Right ventricle myocardium superior (tissue), 1 donor: ENCODE measurements at regions not wholly inside any gene's neighbourhood (a gene's known extent, or its start where the extent isn't known, plus 50 kb on each side); places are given as distances from the start of the nearest gene placed in this dataset.
"Not testable (repeated sequence)": the region's sequence is repeated elsewhere in the genome, so short reads cannot be mapped to it uniquely, and the experiment has no call there.

Experiments used
- ATAC-seq: fragments of 200-7000 bp; cut with Tn5 transposase; one replicate; pipeline ENCODE4 v1.9.1; 2020; ENCODE audit warnings: mild to moderate bottlenecking; ENCODE audit not compliant: poor library complexity
- DNase-seq: peaks from one replicate; pipeline ENCODE4 v3.0.0-alpha.2; 2020
- intact Hi-C: fragments of 100-400 bp; cut with DNase I; formaldehyde crosslinking; loops from one replicate; pipeline ENCODE4 v1.11.2; 2022
- donor health status: DM: no; HTN: yes; CAD: no; lungs with severe emphysema.

DNA sequence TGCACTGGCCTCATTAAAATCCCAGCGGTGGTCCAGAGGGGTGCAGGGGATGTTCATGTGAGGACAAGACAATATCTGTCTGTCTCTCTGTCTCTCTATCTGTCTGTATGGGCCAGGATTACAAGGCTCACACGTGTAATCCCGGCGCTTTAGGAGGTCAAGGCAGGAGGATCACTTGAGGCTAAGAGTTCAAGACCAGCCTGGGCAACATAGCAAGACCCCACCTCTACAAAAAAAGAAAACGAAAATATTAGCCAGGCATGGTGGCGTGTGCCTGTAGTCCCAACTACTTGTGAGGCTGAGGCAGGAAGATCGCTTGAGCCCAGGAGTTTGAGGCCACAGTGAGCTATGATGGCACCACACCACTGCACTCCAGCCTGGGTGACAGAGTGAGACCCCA, 117.1 kb downstream of the PHETA1 start:
- DNase-seq (no peak), ATAC-seq (no peak)
- intact Hi-C loops = no loop called here

- no peak for ATAC-seq
- intact Hi-C loops = no loop called here
- DNase-seq = no peak
These were observed 117.7 kb downstream of the PHETA1 start for GRCh38 chr12:111251058-111251730.

DNA sequence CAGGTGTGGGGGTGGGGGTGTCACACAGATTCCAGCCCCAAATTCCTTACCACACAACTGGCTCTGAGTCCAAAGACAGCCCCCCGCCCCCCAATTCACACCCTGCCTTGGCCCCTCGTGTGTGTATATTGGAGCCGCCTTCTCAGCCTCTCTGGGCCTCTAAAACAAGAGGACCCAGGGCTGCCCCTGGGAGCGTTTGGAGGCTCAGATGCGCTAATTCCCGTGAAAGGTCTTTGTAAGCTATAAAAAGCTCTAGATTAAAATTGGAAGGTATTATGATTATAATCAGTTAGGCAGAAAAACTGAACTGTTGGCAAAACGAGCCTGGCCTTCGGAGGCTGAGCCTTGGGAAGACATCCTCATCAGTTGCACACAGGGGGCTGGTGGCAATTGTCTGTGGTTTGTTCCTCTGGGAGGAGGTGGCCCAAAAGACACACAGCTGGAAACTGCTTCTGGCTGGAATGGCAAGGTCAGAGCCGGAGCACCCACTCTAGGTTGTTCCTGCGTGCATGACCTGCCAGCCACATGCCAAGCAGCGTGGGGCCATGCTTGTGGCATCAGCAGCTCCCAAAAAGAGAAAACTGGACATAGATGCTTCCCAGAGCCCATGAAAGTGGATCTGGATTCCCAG, 118.5 kb downstream of the PHETA1 start:
- ATAC-seq (no peak), DNase-seq (no peak)
- intact Hi-C loops = no loop called here

GRCh38 chr12:111249757-111250156, 119.1 kb downstream of the PHETA1 start:
- no peak for ATAC-seq
- intact Hi-C loops = no loop called here
- no peak for DNase-seq

DNA sequence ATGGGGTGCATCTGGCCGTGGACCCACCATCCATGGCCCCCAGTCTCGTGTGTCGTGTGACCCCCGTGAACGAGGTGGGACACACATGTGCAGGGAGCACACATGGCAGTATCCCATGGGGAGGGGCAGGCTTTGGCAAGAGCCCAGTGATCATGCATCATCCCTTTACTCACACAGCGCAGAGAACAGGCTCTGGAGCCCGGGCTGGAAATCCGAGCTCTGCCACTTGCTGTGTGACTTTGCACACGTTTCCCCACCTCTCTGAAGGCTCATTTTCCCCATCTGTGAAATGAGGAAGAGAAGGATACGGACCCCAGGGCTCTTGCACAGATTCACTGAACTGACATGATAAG, 119.9 kb downstream of the PHETA1 start:
- ATAC-seq = no peak
- intact Hi-C loops = no loop called here
- DNase-seq = no peak

- ATAC-seq (no peak), DNase-seq (no peak)
- intact Hi-C loops = no loop called here
These were observed 120.5 kb downstream of the PHETA1 start for GRCh38 chr12:111248236-111249017.

- no peak for DNase-seq
- ATAC-seq = peak; percentile 90
- intact Hi-C loops = no loop called here
These were observed 121.7 kb downstream of the PHETA1 start for GRCh38 chr12:111247083-111247783.

GRCh38 chr12:111246477-111247011, 122.4 kb downstream of the PHETA1 start:
- no peak for ATAC-seq
- intact Hi-C loops = no loop called here
- no peak for DNase-seq

- ATAC-seq = no peak
- intact Hi-C loops = no loop called here
- DNase-seq = no peak
These were observed 123.0 kb downstream of the PHETA1 start for GRCh38 chr12:111245701-111246476.

- intact Hi-C loops = no loop called here
- no peak for DNase-seq
- no peak for ATAC-seq
These were observed 124.2 kb downstream of the PHETA1 start for GRCh38 chr12:111244673-111245072.

DNA sequence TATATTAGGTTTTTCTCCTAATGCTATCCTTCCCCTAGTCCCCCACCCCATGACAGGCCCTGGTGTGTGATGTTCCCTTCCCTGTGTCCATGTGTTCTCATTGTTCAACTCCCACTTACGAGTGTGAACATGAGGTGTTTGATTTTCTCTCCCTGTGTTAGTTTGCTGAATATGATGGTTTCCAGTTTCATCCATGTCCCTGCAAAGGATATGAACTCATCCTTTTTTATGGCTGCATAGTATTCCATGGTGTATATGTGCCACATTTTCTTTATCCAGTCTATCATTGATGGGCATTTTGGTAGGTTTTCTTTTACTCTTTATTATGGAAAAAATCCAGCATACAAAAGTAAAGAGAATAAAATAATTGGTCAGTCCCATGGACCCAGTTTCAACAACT, 126.1 kb downstream of the PHETA1 start:
- intact Hi-C loops, ATAC-seq, DNase-seq: not testable (repeated sequence)

- intact Hi-C loops = no loop called here
- DNase-seq (no peak), ATAC-seq (no peak)
These were observed 126.7 kb downstream of the PHETA1 start for GRCh38 chr12:111242184-111242583.

DNA sequence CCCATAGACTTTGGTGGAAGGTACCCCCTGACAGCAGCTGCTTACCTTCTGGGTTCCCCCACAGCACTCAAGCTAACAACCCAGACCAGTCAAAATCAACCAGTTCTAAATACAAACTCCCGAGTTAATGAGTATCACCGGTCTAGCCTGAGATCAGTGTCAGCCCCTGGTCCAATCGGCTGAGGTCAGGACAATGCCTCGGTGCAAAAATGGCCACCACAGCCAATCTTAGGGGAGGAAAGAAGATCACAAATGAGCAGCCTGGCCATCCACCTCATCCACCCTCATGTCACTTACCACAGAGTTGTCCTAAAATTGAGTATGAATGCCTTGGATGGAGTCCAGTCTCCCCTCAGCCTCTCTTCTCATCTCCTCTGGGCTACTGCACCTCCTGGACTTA, 128.5 kb downstream of the PHETA1 start:
- no peak for ATAC-seq
- intact Hi-C loops = no loop called here

DNA sequence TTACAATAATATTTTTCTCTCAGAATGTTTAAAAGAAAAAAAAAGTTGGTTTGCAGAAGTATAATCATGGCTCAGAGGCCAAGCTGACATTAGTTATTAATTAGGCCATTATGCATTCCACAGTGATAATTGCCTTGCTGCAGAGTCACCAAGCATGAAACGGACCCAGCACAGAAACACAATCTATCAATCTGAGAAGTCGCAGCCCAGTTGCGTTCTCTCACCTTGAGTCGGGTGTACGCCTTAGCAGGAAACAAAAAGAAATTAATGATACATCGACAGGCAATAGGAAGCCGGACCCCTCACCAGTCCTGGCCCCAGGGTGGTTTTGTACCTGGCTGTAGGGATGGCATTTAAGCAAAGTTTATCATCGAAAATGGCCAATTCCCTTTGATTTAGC, 129.7 kb downstream of the PHETA1 start:
- ATAC-seq (no peak), DNase-seq (no peak)
- intact Hi-C loops = no loop called here

More for the DNA sequence above, 128.5 kb downstream of the PHETA1 start:
- no peak for DNase-seq

GRCh38 chr12:111238075-111238734, 130.7 kb downstream of the PHETA1 start:
- ATAC-seq = no peak
- intact Hi-C loops = no loop called here
- no peak for DNase-seq

- ATAC-seq, intact Hi-C loops, DNase-seq: not testable (repeated sequence)
These were observed 134.4 kb downstream of the PHETA1 start for GRCh38 chr12:111234491-111234890.

DNA sequence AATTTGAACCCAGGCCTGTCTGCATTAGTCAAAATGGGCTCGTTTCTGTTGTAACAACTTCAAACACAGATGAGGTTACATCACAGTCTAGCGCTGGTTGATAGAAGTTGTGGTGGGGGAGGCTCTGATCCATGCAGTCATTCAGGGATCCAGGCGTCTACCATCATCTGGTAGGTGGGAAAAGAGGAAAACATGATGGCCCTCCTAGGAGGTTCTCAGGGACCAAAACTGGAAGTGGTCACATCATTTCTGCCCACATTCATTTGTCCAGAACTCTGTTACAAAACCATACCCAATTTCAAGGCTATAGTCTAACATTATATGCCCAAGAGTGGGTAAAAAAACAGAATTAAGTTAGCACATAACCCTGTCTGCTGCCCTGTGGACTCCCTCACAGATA, 135.1 kb downstream of the PHETA1 start:
- intact Hi-C loops = no loop called here
- DNase-seq = no peak
- no peak for ATAC-seq

- intact Hi-C loops = no loop called here
- DNase-seq (no peak), ATAC-seq (no peak)
These were observed 138.2 kb downstream of the PHETA1 start for GRCh38 chr12:111230649-111231048.
